ENCODE measurements at regions not wholly inside any gene's neighbourhood (a gene's known extent, or its start where the extent isn't known, plus 50 kb on each side); places are given as distances from the start of the nearest gene placed in this dataset.
"Not testable (repeated sequence)": the region's sequence is repeated elsewhere in the genome, so short reads cannot be mapped to it uniquely, and the experiment has no call there.

DNA sequence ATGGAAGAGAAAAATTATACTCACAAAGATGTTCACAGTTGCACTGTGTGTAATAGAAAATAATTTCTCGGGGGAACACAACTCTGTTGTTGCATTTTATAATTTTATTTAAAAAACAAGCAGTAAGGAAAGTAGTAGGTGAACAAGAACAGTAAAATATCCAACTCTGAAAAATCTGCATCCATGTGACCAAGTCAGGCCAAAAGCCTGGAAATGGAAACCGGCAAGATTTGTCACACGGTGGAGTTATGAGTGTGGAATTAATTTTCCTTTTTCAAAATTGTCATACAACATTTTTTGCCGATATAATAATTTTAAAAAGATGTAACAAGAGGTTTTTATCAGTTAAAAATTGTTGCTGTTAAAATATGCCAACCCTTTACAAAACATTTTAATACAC lies 1421.5 kb downstream of the BRD1 start:
- no peak for DNase-seq

DNA sequence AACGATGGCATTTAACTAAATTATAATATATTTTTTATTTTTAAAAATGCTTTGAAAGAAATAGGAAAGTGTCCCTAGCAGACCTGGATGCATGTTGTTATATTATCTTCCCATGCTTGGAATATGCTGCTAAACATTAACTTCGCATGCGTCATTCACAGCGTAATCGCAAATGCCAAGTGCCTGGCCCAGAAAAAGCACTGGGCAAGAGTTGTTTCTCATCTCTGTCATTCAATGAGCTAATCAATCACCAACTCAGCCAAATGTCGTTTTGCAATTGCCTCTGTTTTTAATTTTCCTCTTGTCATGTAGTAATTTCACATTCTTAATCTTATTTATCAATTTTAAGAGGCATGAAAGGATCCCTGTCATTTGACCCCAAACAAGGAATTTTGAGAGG lies 1421.9 kb downstream of the BRD1 start:
- DNase-seq = no peak

DNA sequence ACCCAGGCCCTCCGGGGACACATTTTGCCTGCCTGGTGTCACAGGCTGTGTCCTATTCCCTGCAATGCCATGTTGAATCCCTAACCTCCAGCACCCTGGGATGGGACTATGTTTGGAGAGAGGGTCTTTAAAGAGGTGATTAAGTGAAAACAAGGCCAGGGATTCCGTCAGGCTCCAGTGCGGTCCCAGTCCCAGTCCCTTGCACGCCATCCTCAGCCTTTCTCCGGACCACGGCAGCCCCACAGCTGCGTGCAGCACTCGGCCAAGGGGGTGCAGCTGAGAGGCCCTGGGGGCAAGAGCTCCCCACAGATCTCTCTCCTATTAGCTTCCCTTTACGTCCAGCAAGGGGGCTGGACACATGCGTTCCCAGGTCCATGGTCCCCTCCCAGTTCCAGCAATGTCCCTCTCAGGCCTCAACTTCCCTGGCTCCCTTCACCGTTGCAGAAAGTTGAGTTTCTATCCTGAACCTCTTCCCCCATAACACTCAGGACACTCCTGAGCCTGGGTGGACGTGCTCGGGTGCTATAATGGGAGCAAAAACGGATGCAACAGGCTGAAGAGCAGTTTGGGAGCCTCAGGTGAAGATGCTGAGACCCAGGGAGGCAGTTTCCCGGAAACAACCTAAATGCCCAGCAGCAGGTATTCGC lies 1422.7 kb downstream of the BRD1 start:
- DNase-seq = no peak

DNA sequence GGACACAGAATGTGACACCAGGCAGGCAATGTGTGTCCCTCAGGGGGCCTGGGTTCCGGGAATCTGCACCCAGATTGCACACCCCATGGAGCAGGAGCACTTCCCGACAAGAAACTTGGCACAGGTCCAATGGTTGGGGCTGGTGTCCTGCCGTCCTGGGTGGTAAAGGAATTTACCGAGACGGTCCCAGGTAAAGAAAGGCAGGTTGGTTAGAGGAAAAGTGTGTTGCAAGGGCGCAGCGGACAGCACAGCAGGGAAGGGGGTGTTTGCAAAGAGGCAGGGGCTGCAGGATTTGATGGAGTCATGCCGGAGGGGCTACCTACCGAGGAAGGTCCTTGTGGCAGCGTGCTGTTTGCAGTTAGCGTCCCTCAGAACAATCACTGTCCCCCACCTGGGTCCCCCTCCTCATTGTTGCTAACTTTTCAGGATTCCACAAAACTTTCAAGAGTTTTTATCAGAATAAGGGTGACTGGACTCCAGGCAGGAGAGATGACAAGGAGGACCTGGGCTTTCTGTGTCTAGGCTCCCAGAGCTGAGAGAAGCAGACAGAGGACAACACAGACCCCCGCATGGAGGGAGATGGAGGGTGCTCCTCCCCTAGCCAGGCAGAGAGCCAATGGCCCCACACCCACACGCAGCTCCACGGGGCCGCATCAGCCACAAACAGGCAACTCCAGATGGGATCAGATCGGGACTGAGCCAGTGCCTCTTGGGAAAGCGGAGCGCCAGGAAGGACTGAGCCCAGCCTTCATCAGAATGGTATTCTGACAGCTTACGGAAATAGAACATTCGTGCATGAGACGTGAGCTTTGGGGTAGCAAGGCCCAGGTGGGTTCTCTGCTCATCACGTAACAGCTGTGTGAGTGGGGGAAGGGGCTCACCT lies 1423.9 kb downstream of the BRD1 start:
- no peak for DNase-seq

DNA sequence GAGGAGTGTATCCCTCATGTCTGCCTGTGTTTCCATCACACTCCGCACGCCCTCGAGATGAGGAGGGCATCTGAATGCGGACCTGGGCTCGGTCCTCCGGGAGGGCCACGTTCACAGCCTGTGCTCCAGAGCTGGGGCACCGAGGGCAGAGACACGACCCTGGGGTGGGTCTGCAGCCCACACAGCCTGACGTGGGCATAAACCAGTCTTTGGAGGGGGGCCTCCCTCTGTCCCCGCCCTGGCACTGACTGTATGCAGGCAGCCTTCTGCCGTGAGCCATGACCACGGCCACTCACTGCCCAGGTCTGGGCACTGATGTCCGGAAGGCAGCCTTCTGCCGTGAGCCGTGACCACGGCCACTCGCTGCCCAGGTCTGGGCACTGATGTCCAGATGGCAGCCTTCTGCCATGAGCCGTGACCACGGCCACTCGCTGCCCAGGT lies 1425.1 kb downstream of the BRD1 start:
- DNase-seq = no peak

DNA sequence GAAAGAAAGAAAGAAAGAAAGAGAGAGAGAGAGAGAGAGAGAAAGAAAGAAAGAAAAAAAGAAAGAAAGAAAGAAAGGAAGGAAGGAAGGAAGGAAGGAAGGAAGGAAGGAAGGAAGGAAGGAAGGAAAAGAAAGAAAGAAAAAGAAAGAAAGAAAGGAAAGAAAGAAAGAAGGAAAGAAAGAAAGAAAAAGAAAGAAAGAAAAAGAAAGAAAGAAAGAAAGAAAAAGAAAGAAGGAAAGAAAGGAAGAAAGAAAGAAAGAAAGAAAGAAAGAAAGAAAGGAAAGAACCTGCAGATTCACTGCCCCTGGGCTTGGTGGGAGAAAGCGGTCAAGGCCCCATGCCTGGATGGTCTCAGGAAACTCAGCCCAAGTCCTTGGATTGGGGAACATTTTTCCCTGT lies 1426.2 kb downstream of the BRD1 start:
- not testable (repeated sequence) for DNase-seq

DNA sequence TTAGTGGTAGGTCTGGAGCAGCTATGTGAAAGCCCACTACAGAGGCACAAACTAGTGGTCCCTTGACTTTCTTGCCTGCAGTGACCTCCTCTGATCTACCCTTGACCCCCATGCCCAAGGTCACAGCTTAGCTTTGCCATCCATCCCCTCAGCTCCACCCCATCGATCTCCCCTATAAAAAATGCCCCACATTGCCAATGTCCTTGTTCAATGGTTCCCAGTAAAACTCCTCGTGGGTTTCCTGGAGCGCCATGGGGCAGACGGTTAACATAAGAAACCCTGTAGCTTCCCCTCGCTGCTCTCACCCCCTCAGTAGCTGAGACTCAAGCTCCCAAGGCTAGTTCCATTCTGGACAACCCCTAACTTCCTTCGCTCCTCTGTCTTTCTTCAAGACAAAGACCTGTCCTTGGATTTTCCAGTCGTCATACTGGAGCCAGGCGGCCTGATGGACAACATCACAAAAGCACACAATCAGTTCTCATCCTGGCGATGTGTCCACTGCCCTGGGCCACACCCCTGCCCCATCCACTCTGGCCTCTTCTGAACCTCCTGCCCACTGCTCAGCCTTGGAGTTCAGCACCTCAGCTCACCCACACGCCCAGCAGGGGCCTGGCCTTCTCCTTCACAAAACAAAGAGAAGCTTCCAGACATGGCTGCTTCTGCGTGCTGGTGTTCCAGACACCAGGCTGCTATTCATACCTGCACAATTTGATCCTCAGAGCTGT lies 1429.3 kb downstream of the BRD1 start:
- no peak for DNase-seq

DNA sequence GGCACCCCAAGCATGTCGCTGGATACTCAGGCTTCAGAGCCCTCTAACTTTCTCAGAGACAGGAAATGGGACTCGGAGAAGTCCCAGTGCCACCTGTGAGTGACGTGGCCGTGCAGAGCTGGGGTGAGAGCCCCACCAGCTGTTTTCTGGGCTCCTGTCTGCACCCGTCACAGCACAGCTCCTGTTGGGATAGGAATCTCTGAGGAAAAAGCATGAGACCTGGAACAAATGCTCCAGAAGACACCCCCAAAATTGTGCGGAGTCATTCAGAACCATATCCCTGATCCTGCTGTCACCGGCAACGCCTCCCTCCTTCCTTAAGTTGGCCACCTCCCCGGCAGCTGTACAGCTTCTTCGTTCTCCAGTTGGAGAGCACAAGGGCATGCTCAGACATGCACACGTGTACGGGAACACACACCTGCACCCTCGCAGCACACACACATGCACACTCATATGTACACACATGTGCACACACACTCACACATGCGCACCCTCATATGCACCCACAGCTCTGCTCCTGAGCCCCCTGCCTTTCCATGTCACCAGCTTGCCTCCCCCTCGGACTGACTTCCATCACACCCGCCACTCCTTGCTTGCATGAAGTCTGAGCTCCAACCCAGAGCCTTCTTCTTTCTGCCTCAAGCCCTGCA lies 1430.0 kb downstream of the BRD1 start:
- DNase-seq = no peak

DNA sequence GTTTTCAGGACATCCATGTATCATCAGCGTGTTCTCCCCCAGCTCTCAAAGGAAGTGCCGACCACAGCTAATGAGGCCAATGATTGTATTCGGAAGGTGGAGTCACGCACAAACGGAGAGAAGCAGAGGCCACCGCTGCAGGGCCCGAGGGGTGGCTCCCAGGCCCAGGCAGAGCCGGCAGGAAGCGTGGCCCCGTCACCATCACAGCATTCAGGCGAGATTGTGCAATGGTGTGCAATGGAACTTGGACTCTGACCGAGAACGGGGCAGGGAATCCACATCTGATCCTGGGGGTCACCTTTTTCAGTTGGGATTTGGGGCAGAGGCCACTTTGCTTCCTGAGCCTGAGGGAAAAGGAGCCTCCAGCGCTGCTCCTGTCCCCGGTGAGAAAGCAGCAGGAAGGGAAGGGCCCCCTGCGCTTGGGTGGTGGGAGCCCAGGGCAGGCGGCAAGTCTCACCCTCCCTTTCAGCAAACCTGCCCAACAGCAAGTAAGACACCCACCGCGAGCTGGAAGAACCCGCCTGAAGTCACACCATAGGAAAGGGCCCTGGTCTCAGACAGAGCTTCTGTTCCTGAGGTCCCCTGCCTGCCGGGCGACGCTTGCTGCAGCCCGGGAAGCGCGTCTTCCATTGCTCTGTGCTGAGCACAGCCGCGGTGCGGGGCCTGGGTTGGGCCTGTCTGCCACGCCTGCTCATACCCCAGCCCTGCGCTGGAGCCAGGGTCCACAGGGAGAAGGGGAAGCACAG lies 1430.7 kb downstream of the BRD1 start:
- DNase-seq = no peak

DNA sequence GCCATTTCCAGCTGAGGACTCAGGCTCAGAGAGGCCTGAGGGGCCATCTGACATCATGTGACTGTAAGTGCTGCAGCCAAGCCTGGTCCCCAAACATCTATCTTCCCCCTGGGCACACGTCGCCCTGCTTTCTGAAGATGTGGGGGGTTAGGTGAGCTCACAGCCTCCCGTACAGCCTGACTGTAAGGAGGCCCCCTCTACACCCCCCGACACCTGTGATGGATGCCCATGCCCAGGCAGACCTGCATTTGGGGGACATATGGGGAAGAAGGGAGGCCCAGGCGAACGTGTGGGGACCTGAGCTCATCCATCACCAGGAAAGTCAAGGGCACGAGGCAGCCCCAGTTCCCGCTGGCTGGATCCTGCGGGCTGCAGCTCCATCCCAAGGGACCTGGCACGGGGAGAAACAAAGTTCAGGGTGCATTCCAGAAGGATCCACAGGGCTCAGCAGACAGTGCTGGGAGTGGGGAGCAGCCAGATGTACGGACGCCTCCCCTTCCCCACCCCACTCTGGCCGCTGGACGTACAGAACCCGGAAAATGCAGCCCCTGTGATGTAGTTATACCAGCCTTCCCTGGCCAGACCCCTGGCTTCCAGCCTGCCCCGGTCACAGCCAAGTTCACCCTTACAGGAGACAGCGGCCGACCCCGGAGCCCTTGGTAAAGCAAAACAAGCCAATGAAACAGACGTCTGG lies 1431.4 kb downstream of the BRD1 start:
- DNase-seq = no peak

DNA sequence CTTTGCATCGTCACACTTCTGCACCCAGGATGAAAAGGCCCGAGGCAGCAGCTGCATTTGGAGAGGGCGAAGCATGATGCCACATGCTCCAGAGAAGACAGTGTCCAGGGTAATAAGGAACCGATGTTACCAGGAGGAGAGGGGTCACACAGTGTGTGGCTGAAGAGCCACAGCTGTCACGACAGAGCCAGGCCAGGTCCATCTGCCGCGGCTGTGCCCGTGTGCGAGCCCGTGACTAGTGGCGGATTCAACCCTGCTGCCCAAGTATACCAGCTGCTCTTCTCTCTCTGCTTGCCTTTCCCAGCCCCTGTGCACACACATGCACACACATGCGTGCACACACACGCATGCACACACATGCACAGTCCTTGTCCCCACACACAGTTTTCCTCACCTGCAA lies 1432.5 kb downstream of the BRD1 start:
- no peak for DNase-seq

DNA sequence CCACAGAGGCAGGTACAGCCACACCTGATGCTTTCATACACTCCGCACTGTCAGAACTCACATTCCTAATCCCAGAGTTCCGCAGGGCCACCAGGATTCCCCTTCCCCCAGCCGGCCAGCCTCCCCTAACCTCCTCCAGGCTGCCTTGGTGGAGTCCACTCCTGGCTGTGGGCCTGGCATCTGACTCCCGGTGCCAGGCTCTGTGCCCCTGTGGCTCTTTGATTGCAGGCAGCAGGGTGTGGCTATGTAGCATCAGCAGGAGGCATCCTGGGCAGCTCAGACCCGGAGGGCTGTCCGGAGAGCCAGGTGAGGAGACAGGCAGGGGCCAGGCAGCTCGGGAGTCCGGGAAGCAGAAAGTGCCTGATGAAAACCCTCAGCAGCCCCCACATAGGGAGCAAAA lies 1432.9 kb downstream of the BRD1 start:
- no peak for DNase-seq

DNA sequence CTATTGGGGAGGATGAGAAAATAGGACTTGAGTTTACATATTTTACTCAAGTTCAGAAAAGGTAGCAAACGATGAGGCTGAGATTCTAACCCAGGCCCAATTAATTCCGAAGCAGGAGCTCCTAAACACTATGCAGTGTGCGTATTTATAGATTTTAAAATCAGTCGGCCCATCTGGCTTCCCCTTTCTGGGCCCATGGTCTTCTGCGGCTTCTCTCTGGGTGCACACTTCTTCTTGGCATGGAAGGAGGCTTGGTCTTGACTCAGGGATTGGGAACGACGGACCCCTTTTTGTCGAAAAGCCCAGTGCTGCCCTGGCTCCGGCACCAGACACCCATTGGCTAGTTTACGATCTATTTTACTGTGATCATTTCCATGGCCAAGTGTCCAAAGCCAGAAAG lies 1433.8 kb downstream of the BRD1 start:
- DNase-seq = no peak

DNA sequence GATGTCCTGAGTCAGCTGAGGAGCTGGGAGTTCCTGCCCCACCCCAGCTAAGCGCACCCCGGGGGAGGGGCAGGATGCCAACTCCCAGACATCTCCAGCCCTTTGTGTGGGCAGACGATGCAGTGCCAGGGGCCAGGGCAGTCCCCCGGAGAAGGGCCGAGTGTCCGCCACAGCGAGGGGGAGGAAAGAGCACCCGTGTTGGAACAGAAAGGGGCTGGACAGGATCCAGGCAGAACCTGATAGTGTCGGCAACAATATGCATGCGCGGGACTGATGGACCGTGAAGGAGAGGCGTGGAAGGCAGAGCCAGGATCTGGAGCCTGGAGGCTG lies 1434.7 kb downstream of the BRD1 start:
- DNase-seq = no peak

DNA sequence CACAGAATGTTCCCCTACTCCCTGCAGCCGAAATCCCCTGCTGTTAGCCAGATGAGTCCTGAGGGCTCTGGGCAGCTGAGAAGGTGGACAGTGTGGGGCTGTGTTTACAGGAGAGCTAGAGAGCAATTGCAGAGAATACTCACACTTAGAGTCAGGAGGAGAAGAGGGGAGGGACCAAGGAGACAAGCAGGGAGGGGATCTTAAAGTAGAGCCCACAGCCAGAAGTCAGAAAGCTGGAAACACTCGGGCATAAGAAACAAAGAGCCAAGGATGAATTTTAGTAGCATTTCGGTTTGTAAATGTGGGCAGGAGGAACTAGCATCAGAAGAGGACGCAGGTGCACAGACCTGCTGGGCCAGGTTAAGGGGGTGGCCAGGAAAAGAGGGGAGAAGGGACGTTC lies 1435.9 kb downstream of the BRD1 start:
- no peak for DNase-seq

DNA sequence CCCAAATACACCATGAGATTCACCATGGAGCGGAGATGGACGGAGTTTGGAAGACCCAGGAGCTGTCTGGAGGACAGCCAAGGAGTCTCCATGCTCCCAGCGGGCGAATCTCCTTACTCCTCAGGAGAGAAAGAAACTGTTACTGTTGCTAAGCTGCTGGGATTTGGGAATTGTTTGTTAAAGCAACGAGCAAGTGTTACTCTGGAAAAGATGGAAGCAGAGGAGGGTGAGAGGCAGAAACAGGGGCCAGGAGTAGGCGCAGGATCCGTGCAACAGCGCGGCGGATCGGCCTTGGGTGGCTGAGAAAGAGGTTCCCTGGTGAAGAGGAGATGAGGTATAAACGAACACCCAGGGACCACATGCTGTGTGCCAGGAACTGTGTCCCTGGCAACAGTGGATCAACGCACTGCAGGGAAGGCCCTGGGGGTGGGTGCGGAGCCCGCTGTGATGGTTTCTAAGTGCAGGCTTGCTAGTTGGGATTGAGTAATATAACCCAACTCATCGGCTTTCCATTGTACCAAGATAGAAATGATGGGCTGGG lies 1436.4 kb downstream of the BRD1 start:
- DNase-seq = no peak

DNA sequence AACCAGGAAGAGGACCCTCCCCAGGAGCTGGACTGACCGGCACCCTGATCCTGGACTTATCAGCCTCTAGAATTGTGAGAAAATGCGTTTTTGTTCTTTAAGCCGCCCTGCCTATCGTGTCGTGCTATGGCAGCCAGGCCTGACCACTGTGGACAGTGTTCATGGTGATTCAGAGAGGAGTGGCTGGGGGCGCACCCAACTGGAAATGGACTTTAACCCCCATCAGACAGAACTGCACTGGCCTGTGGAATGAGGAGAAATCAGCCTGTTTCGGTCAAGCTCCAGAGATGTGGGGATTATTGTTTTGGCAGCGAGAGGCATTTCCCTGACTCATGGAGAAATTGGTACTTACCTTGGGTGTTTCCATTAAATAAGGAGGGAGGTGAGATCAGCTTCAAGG lies 1437.8 kb downstream of the BRD1 start:
- DNase-seq = no peak

DNA sequence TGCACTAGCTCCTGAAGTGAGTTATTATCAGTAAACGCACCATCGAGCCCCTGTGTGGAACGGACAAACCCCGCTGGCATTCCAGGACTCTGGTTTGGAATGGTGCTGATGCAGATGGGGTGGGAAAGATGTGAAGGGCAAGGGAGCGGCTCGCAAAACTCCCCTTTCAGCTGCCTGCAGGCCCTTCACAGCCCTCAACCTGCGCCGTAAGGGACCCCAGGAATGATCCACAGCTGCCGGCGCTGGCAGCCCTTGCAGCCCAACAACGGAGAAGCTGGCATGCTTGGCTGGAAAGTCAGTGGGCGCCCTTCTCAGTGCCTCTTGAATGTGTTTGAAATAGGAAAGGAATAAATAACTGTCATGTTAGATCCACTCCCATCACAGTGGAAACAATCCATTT lies 1445.5 kb downstream of the BRD1 start:
- no peak for DNase-seq

DNA sequence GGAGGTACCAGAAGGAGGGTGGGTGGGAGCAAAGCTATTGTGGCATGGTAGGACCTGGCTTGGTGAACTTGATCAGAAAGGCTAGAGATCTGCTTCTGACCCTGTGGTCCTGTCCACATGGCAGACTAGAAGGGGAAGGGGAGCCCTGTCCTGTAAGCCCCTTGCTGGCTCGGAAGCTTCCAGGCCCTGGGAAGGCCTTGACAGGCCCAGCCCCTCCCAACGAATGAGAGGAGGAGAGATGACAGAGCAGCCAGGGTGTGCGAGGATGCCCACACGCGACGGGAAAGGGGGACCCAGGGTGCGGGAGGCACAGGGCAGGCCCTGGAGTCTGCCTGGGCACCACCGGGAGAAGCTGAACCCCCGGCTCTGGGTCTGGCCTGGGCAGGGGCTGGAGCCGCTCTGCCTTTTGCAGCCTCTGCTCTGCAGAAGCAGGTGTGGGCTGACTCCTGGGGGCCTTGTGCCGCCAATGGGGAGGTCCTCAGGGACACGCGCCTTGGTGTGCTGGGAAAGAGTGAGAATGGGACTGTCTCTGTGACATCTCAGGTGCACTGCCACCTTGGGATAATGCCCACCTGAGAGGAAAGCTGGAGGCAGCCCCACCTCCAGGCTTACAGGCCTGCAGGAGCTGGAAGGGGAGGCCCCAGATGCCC lies 1447.5 kb downstream of the BRD1 start:
- no peak for DNase-seq

DNA sequence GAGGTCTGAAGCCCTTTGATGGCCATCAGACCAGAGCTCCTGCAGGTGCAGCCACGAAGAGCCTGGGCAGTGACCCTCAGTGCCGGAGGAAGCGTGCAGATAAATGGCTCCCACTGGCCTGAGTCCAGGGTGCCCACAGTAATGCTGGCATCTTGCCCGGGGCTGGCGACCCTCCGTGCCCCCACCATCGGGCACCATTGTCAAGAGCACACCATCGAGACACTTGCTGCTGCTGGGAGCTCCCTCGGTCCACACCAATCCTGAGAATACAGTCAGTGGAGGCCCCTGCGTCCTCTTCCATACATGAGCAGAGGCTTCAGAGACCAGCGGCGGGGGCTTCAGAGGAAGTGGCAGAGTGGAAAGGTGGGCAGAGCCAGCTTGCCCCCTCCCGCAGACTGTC lies 1448.3 kb downstream of the BRD1 start:
- no peak for DNase-seq

DNA sequence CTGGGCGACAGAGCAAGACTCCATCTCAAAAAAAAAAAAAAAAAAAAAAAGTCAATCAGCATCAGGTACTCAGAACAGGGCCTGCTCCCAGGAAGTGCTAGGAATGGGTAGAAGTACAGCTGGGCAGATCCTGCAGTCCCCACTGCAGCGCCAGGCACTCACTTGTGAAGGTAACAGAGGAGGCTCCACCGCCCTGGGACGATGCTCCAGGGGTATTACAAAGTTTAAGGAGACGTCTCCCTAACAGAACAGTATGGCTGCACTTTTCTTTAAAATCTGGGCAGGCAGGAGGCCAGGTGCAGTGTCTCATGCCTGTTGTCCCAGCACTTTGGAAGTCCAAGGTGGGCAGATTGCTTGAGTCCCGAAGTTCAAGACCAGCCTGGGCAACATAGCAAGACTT lies 1449.0 kb downstream of the BRD1 start:
- DNase-seq = no peak

All from CD4-positive, alpha-beta T cell treated with Interleukin-1 beta for 1 hour (primary cell).